ENCODE measurements at regions not wholly inside any gene's neighbourhood (a gene's known extent, or its start where the extent isn't known, plus 50 kb on each side); places are given as distances from the start of the nearest gene placed in this dataset.

DNA sequence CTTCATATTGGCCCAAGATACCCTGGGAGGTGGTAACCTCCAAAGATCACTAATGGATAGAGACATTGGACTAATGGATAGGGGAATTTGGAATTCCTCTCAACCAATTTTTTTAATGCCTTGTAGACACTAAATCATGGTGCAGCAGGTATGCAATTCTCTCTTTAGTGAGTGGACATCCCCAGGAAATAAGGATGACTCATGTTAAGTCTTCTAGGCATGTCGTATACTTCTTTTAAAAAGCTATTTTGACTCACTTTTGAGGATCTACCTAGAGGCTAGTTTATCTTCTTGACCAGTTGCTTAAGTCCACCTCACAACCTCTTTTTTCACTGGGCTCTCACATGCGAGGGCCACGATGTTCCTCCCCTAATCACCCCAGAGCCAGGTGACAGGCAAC, 211.6 kb upstream of the CDH12 start:
- TF ChIP-seq, protein P1, sequence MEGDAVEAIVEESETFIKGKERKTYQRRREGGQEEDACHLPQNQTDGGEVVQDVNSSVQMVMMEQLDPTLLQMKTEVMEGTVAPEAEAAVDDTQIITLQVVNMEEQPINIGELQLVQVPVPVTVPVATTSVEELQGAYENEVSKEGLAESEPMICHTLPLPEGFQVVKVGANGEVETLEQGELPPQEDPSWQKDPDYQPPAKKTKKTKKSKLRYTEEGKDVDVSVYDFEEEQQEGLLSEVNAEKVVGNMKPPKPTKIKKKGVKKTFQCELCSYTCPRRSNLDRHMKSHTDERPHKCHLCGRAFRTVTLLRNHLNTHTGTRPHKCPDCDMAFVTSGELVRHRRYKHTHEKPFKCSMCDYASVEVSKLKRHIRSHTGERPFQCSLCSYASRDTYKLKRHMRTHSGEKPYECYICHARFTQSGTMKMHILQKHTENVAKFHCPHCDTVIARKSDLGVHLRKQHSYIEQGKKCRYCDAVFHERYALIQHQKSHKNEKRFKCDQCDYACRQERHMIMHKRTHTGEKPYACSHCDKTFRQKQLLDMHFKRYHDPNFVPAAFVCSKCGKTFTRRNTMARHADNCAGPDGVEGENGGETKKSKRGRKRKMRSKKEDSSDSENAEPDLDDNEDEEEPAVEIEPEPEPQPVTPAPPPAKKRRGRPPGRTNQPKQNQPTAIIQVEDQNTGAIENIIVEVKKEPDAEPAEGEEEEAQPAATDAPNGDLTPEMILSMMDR (IDR thresholded peaks at IDR 0.05), result no peak
- no peak for TF ChIP-seq EZH2 (IDR thresholded peaks at IDR 0.05; ENCODE audit: borderline replicate concordance, insufficient read depth, low read depth, low read length, poor library complexity, severe bottlenecking)
